ENCODE measurements at regions not wholly inside any gene's neighbourhood (a gene's known extent, or its start where the extent isn't known, plus 50 kb on each side); places are given as distances from the start of the nearest gene placed in this dataset.

DNA sequence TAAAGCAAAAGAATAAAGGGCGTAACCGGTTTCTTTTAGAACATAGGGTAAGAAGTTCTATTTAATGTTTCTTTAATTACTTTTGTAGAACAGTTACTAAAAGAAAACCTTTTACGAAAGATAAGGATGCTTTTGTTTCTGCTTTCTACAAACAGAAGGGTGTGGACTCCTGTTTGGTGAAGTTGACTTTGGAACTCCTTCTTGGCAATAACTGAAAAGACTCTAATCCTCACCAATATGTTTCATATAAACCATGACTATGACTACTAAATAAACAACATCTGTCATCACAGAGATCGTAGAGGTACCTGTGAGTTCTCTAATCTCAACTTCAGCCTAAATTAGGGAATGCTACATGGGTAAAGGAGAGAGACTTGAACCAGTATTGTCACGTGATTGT is 210.8 kb upstream of the FLRT2 start:
- no peaks in the 10 kb centered on the region for H3K36me3 ChIP-seq (ENCODE audit: control insufficient read depth in 4 of 4, insufficient read depth in 4 of 4, low read length in 4 of 4)
- 74 to 91% methylated on average over 5 of the region's 5 CpGs for WGBS, 2 donors
- DNase-seq (no peak), ATAC-seq (ENCODE audit: insufficient read depth, low FRiP score) (no peak)
- H3K9ac ChIP-seq (ENCODE audit: insufficient read depth in 1 of 2, low read length in 2 of 2): no peak overlapping the region
- no peak overlapping the region for H3K4me3 ChIP-seq
- H3K9me3 ChIP-seq (ENCODE audit: control insufficient read depth in 4 of 4, insufficient read depth in 3 of 4, low read length in 3 of 4): peaks cover 0 to 2% (median 0%) of the 10 kb centered on the region in 4 donors
- H3K27me3 ChIP-seq (ENCODE audit: control insufficient read depth in 3 of 3, insufficient read depth in 3 of 3, low read length in 2 of 3): no peaks in the 10 kb centered on the region
- H3K27ac ChIP-seq (ENCODE audit: low read depth in 1 of 2, low read length in 1 of 2): no peak overlapping the region
- H3K4me1 ChIP-seq (ENCODE audit: control insufficient read depth in 5 of 5, insufficient read depth in 5 of 5, low read length in 5 of 5): peaks cover 0 to 18% (median 0%) of the 10 kb centered on the region in 5 donors
- TF ChIP-seq, protein P1, sequence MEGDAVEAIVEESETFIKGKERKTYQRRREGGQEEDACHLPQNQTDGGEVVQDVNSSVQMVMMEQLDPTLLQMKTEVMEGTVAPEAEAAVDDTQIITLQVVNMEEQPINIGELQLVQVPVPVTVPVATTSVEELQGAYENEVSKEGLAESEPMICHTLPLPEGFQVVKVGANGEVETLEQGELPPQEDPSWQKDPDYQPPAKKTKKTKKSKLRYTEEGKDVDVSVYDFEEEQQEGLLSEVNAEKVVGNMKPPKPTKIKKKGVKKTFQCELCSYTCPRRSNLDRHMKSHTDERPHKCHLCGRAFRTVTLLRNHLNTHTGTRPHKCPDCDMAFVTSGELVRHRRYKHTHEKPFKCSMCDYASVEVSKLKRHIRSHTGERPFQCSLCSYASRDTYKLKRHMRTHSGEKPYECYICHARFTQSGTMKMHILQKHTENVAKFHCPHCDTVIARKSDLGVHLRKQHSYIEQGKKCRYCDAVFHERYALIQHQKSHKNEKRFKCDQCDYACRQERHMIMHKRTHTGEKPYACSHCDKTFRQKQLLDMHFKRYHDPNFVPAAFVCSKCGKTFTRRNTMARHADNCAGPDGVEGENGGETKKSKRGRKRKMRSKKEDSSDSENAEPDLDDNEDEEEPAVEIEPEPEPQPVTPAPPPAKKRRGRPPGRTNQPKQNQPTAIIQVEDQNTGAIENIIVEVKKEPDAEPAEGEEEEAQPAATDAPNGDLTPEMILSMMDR (IDR thresholded peaks at IDR 0.05; ENCODE audit: control extremely low read depth, extremely low read depth): no peak

DNA sequence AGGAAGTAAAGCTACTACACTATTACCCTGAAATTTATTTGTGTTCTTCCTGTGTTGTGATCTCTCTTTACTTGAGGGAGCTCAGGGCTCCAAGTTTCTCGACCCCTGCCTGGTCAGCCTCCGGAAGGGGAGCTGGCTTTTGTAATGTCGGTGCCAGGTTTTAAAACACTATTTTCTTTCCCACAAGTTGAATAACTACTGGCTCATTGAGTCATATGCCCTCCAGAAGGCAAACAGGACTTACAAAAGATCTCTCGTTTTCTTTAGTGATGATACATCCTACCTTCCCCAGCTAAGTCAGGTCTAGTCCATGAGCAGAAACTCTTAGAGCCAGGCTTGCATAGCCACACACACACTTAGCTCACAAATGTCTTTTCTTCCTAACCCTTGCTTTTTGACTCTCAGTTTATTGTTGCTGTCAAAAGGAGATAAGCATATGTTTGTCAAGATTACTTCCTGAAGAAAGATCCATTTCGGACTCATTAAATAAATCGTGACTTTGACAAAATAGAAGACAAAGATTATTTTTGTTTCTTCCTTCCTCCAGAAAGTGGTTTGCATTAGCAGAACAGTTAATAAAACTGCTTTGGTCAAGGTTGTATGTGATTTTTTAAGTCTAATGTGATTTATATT is 209.8 kb upstream of the FLRT2 start:
- Histone ChIP-seq H3K4me1 (ENCODE audit: control insufficient read depth in 5 of 5, insufficient read depth in 5 of 5, low read length in 5 of 5) (peaks cover 0 to 18% (median 0%) of the 10 kb centered on the region in 5 donors), H3K4me3 (no peak overlapping the region), H3K9ac (ENCODE audit: insufficient read depth in 1 of 2, low read length in 2 of 2) (no peak overlapping the region), H3K9me3 (ENCODE audit: control insufficient read depth in 4 of 4, insufficient read depth in 3 of 4, low read length in 3 of 4) (peaks cover 0 to 2% (median 0%) of the 10 kb centered on the region in 4 donors), H3K27ac (ENCODE audit: low read depth in 1 of 2, low read length in 1 of 2) (no peak overlapping the region), H3K27me3 (ENCODE audit: control insufficient read depth in 3 of 3, insufficient read depth in 3 of 3, low read length in 2 of 3) (no peaks in the 10 kb centered on the region), H3K36me3 (ENCODE audit: control insufficient read depth in 4 of 4, insufficient read depth in 4 of 4, low read length in 4 of 4) (no peaks in the 10 kb centered on the region)
- TF ChIP-seq, protein P1 (IDR thresholded peaks at IDR 0.05; ENCODE audit: control extremely low read depth, extremely low read depth): no peak
- DNase-seq (peak in 1 of 3 donors; percentile 23), ATAC-seq (ENCODE audit: insufficient read depth, low FRiP score) (no peak)
- 11 to 28% methylated on average over 6 of the region's 6 CpGs for WGBS, 2 donors

DNA sequence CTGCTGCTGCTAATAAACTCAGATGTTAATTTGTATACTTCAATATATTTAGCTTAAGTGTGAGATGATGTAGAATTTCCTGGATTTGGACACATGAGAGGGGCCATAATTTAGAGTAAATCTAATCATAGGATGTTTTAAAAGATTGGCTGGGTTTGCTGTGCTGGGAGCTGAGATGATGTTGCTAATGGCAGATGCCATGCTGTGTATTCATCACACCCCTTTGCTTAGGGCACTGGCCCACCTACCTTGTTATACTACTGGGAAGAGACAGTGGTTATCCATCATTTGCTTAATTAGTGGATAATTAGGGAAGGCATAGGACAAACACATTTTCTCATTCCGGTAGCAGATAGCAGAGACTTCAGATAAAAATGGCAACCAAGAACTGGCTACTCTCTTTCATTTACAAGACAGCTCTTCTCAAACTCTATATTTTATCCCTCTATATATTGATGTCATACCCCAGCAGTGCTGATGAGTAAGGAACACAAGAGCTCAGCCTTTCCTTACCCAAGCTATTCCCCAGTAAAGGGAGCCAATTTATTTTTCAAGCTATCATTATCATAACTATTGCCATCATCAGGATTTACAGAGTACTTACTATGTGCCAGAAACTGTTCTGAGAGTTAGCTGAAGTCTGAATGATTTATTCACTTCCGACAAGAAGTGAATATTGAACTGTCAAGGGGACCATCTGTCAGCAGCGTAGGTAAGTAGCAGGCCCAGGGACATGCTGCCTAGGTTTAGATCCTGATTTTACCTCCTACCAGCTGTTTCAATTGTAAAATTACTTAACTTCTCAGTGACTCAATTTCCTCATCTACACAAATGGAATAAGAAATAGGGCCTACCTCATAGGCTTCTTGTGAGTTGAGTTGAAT is 204.6 kb upstream of the FLRT2 start:
- no peaks in the 10 kb centered on the region for H3K27me3 ChIP-seq (ENCODE audit: control insufficient read depth in 3 of 3, insufficient read depth in 3 of 3, low read length in 2 of 3)
- no peak for ATAC-seq (ENCODE audit: insufficient read depth, low FRiP score)
- no peaks in the 10 kb centered on the region for H3K36me3 ChIP-seq (ENCODE audit: control insufficient read depth in 4 of 4, insufficient read depth in 4 of 4, low read length in 4 of 4)
- H3K9ac ChIP-seq (ENCODE audit: insufficient read depth in 1 of 2, low read length in 2 of 2): no peak overlapping the region
- H3K27ac ChIP-seq (ENCODE audit: low read depth in 1 of 2, low read length in 1 of 2): no peak overlapping the region
- WGBS, 2 donors: 93 to 96% methylated on average over 3 of the region's 3 CpGs
- DNase-seq: no peak
- TF ChIP-seq, protein P1 (IDR thresholded peaks at IDR 0.05; ENCODE audit: control extremely low read depth, extremely low read depth): no peak
- H3K4me1 ChIP-seq (ENCODE audit: control insufficient read depth in 5 of 5, insufficient read depth in 5 of 5, low read length in 5 of 5): peaks cover 0 to 2% (median 0%) of the 10 kb centered on the region in 5 donors
- H3K9me3 ChIP-seq (ENCODE audit: control insufficient read depth in 4 of 4, insufficient read depth in 3 of 4, low read length in 3 of 4): peaks cover 0 to 2% (median 0%) of the 10 kb centered on the region in 4 donors
- H3K4me3 ChIP-seq: no peak overlapping the region
